ENCODE measurements at regions not wholly inside any gene's neighbourhood (a gene's known extent, or its start where the extent isn't known, plus 50 kb on each side); places are given as distances from the start of the nearest gene placed in this dataset.

GRCh38 chr12:67504026-67504425 lies 144.5 kb upstream of the DYRK2 start:
- DNase-seq = no peak

DNA sequence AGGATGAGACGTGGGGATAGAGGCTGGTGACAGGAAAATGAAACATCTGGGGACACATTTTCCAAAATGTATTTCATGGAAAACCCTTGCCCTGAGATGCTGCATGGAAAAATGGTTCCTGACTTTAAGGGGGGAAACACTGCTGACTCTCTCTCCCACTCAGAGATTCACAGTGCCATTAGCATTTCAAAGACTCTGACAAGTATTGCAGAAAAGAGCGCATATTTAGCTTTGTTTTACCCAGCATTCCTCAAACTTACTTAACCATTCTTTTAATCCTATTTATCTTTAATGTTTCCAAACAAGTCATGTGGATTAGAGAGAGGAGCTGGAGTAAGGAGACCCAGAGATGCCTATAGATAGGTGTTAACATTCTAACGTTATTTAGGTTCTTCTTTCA lies 141.8 kb upstream of the DYRK2 start:
- no peak for DNase-seq

DNA sequence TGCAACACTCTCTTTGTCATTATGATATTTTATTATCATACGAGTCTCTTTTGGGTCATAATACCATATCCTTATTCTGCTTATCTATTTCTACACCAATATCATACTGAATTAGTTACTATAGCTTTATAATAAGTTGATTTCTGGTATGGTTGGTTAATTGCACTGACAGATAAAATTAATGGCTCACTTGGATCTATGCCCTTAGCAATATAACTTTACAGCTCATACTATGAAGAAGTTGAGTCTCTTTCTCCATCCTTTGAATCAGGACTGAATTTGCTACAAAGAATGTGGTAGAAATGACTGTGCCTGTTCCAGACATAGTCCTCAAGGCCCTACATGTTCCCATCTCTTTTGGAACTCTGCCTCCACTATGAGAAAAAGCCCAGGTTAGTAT lies 139.7 kb upstream of the DYRK2 start:
- DNase-seq = peak; percentile 29

GRCh38 chr12:67509666-67510386 lies 138.7 kb upstream of the DYRK2 start:
- DNase-seq = peak; percentile 72

- DNase-seq = peak; percentile 46
Observed at GRCh38 chr12:67512061-67512460, 136.5 kb upstream of the DYRK2 start.

DNA sequence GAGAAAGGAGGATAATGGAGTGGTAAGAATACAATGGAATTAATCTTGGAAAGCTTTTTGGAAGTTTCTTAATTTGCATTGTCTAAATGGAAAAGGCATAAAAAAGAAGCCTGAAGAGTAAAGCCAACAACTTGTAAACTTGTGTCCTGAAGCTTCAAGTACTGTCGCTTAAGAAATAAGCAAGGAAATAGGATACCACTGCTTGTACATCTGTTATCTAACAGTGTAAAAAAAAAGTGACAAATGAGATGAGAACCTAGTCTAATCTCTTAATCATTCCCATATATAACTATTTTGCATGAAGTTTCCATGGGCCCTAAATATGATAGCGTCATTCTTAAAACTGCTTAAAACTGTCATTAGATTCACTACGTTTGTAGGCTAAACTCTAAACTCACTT lies 134.0 kb upstream of the DYRK2 start:
- DNase-seq = no peak

DNA sequence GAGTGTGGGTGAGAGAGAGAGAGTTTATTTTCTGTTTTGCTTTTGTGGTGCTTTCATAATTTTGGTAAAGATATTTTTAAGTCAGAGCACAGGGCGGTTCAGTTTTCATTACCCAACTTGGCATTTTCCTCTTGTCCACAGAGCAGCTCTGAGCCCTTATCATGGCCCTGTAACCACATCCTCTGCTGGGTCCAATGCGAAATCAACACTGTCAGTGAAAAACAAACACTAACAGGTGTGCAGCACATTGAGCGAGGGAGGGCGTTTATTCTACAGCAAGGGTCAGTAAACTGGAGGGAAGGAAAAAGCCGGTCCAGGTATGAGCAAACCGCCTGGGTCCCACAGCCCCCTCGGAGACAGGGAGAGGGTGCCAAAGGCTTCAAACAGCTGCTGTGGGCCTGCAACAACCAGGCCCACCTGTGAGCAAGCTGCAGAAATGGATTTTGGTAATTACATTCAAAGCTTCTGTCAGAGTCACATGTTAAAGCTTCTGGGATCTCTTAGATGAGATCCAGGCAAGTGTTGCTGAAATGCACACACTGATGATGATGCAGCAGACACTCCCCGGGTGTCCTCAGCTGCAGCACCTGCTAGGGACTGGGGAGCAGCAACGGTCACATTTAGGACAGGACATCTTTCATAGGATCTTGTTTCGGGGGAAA lies 132.7 kb upstream of the DYRK2 start:
- DNase-seq = no peak

DNA sequence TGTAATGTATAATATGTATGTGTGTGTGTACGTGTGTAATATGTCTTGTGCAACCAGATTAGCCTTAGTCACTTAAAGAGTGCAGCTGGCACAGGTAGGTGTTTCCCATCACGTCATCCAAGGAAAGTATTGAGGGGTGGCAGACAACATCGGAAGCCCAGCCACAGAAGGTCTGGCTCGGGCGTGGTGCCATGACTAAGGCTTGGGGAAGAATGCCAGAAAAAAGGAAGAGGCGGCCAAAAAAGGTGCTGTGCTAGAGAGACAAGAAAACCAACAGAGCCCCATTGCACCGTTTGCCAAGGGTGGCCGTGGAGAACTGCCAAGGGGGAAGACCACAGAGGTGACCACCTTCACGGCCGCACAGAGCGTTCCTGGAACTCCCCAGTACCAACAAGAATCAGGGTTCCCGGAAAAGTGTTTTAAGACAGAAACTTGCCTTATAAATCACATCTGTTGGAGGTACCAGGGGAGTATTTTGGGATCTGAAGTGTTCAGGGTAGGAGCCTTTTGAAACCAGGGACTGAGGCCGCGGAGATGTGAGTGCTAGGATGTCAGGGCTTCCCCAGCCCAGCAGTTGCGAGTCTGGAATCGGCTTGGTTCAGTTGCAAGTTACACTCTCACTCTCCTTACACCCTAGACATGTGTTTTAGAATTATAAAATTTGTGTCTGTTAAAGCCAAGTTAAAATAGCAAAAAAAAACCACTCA lies 131.2 kb upstream of the DYRK2 start:
- DNase-seq = peak; percentile 54

DNA sequence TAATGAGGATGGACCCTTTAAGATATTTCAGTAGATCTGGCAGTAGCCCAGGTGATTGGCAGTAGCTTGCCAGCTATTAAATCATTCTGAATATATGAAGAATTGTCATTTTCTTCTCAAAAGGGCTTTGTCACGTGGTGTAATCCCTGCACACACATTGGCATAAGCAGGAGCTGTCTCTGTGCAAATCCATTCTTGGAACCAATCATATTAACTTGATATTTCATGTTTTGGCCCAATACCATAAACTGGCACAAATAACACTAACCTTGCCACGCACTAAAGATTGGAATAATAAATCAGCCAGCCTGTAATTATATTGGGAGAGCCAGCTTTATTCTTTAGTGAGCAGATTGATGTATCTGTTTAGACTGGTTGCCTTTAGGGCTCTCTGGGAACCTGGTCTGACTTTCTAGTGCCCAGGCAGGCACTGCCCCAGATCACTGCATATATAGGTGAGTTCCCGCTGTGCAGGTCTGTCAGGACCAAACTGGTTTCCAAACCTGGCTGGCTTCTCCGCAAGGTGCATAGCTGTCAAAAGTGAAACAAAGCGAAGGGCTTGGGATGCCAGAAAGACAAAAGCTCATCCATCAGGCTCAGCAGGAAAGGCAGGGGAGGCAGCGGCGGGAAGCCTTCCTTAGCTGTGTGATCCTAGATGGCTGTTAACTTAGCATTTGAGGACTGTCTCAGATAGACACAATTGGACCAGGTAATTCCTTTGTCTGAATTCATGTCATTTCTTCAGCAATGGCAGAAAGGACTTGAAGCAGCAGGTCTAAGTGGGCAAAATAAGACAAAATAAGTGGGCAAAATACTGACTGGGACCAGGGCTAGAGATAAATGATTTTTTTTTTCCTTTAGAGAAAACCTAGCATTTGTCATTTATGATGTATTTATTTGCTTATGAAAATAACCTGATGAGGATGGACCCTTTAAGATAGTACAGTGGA lies 128.8 kb upstream of the DYRK2 start:
- no peak for DNase-seq

DNA sequence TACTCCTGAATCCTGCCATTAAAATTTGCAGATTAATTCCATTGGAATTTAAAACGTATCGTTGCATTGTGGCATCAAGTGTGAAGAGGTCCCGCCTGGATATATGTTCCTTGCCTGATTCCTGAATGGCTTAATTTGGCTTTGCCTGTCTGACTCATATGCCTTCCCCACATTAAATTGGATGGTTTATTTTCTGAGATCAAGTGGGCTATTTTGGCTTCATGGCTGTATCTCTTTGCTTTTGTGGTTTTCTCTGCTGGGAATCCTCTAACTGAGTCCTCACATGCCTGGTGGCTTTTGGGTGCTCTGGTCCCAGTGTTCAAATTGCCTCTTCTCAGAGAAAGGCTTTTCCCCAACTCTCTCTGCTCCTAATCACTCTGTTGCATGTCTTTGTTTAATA lies 127.9 kb upstream of the DYRK2 start:
- peak; percentile 62 for DNase-seq

- DNase-seq = no peak
Observed at GRCh38 chr12:67522222-67522621, 126.3 kb upstream of the DYRK2 start.

DNA sequence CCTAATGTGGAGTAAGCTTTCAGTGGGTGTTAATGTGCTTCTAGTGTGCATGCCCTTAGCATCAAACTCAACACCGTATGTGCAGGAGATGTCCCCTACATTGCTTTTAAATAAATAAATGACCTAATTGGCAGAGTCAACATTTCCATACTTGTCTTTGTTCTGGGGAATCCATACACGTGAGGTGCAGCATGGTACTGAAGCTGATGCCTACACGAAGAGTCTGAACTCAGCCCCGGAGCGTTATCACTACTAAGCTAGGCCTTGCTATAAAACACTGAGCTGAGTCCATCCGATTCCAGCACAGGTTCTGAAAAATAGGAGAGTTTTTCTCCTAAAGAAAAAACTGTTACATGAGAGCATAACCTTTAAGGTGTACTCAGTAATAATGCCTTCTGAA lies 125.0 kb upstream of the DYRK2 start:
- DNase-seq = no peak

- DNase-seq = no peak
Observed at GRCh38 chr12:67524861-67525616, 123.5 kb upstream of the DYRK2 start.

DNA sequence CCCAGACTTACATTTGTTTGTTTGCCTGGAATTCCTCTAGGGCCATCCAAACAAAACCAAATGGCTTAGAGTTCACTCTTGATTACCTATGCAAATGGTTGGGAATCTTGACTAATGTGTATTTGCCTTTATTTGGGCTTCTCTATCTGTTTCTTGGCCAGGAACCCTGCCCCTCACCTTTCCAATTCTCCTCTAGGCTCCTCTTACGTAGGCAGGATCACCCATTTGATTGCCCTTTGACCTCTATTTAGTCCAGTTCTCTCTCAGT lies 123.0 kb upstream of the DYRK2 start:
- DNase-seq = no peak

GRCh38 chr12:67526129-67526528 lies 122.4 kb upstream of the DYRK2 start:
- no peak for DNase-seq

GRCh38 chr12:67531051-67531450 lies 117.5 kb upstream of the DYRK2 start:
- DNase-seq = no peak

- peak; percentile 60 for DNase-seq
Observed at GRCh38 chr12:67531501-67531900, 117.0 kb upstream of the DYRK2 start.

- no peak for DNase-seq
Observed at GRCh38 chr12:67533159-67533558, 115.4 kb upstream of the DYRK2 start.

- no peak for DNase-seq
Observed at GRCh38 chr12:67534046-67534445, 114.5 kb upstream of the DYRK2 start.

DNA sequence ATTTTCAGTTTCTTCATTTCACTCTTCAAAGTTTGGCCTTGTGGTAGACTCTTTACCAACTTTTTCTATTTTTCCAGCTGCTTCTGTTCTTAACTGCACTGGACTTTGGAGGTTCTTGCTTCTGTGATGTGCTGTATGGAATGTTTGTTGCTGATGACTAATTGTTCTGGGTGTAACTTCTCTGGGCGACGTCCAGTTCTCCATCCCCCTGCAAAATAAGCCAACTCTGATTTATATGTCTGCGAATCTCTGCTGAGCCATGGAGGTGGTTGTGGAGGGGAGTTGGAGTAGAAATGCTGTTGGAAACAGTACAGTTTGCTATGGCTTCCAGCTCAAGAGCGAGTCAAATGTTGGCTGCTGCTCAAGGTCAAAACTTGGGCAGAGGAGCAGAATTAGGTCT lies 113.9 kb upstream of the DYRK2 start:
- peak; percentile 94 for DNase-seq

GRCh38 chr12:67535176-67535575 lies 113.4 kb upstream of the DYRK2 start:
- no peak for DNase-seq

DNA sequence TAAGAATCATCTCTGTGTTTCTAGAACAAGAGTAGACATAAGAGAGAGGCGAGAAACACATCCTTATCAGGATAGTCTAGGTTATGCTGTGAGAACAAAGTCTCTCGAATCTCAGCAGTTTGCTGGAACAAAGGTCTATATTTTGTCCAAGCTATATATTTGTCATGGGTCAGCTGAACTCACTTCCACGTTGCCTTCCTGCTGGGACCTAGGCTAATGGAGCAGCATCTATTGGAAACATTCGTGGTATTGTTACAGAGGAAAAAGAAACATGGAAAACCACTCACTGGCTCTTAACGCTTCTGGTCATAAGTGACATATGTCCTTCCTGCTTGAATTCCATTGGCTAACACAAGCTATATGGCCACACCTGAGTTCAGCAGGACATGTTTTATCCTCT lies 112.6 kb upstream of the DYRK2 start:
- DNase-seq = no peak

- DNase-seq = no peak
Observed at GRCh38 chr12:67539329-67539728, 109.2 kb upstream of the DYRK2 start.
